GM21786 (cell line): ENCODE measurements at regions not wholly inside any gene's neighbourhood (a gene's known extent, or its start where the extent isn't known, plus 50 kb on each side); places are given as distances from the start of the nearest gene placed in this dataset.
"Not testable (repeated sequence)": the region's sequence is repeated elsewhere in the genome, so short reads cannot be mapped to it uniquely, and the experiment has no call there.

Experiments used
- ATAC-seq: cut with Tn5 transposase; IDR thresholded peaks from one replicate; pipeline ENCODE4 v1.9.1; 2021; ENCODE audit not compliant: unreplicated experiment

DNA sequence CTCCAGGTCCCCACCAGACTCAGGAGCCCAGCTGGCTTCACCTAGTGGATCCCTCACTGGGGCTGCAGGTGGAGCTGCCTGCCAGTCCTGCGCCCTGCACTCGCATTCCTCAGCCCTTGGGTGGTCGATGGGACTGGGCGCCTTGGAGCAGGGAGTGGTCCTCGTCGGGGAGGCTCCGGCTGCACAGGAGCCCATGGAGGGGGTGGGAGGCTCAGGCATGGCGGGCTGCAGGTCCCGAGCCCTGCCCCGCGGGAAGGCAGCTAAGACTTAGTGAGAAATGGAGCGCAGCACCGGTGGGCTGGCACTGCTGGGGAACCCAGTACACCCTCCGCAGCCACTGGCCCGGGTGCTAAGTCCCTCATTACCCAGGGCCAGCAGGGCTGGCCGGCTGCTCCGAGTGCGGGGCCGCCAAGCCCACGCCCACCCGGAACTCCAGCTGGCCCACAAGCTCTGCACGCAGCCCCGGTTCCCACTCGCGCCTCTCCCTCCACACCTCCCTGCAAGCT, 203.4 kb downstream of the DSC3 start:
- ATAC-seq: not testable (repeated sequence)

DNA sequence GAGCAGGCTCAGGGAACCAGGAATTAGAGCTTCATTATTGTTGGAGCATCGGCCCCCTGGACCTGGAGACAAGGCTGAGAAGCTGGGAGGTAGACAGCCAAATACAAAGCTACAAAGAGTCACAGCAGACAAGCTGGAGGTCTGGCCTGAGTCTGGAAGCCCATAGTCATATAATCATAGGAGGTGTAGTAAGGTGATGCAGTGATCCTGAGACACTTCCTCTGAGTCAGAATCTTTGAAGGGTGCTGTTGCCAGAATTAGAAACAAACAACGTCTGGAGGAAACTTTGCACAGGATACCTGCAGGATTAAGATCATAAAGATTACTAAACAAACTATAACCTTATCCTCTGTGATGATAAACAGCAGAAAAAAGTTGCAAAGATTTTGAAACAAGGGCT, 213.8 kb downstream of the DSC3 start:
- ATAC-seq: no peak

- no peak for ATAC-seq
Observed at GRCh38 chr18:30819619-30820018, 222.9 kb downstream of the DSC3 start.

GRCh38 chr18:30814446-30814845, 228.1 kb downstream of the DSC3 start:
- ATAC-seq: no peak

- ATAC-seq: no peak
Observed at GRCh38 chr18:30811580-30811979, 231.0 kb downstream of the DSC3 start.

- ATAC-seq: no peak
Observed at GRCh38 chr18:30810580-30810979, 232.0 kb downstream of the DSC3 start.

- ATAC-seq: no peak
Observed at GRCh38 chr18:30806823-30807222, 235.7 kb downstream of the DSC3 start.

DNA sequence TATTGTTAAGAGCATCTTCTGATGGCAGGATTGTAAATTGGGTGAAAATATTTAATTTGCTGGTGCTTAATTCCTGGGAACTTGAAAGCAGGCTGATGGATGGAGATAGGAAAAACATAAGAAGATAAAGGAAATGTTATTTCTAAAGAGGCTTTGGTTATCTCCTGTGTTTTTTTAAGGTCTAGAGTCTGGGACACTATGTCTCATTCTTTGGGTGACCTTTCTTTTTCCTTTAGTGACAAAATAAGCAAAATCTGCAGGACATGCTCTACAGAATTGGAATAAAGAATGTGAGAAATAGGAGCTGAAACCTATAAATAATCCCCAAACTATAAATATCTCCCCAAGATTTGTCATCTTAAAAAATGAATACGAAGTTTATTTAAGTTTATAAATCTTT, 241.7 kb downstream of the DSC3 start:
- no peak for ATAC-seq

DNA sequence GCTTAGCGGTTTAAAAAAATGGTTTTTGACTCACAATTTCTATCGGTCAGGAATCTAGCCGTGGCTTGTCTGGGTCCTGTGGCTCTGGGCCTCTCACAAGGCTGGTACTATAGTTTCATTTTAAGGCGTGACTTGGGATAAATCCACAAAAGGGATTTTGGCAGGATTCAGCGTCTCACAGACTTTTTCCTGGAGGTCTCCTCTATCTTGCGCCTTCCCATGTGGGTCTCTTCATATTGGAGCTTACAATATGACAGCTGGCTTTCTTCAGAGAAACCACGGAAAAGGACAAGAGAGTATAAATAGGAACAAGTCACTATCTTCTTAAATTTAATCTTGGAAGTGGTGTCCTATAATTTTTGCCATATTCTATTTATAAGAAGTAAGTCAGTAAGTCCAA, 250.5 kb downstream of the DSC3 start:
- no peak for ATAC-seq

GRCh38 chr18:30788411-30788991, 254.0 kb downstream of the DSC3 start:
- ATAC-seq: not testable (repeated sequence)

DNA sequence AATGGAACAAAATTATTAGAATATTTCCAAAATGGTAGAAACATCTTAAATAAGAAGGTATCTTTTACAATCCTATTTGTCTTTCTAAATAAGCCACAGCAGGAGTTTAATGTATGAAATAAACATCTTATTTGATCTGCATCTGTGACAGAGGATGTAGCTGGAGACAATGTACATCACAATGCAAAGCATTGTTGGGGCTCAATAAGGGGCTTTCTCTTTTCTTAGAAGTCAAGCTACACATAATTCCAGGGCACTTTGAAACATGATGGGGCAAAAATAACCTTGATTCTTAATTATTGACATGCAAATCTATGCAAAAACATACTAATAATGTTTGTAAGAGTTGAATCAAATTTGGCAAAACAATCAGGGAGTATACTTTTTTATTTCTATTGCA, 255.1 kb downstream of the DSC3 start:
- no peak for ATAC-seq

- no peak for ATAC-seq
Observed at GRCh38 chr18:30781601-30782000, 260.9 kb downstream of the DSC3 start.

- ATAC-seq: no peak
Observed at GRCh38 chr18:30775629-30776028, 266.9 kb downstream of the DSC3 start.

DNA sequence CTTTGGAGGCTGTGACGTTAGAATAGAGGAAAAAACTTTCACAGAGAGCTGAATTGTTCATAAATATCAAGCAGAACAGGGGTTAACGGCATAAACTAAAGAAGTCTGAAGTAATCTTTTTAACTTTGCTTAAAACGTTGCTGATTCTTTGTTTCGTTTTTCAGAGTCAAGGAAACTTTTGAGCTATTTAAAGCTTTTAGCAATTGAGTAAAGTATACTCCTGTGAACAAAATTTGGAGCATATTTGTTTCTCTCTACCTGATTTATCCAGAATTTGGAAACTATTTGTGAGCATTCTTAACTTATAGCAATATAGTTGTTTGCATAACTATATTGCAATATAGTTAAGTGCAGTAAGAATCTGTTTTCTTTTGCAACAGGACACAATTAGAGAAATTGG, 270.4 kb downstream of the DSC3 start:
- not testable (repeated sequence) for ATAC-seq

- ATAC-seq: no peak
Observed at GRCh38 chr18:30766053-30766452, 276.5 kb downstream of the DSC3 start.

GRCh38 chr18:30765247-30765646, 277.3 kb downstream of the DSC3 start:
- ATAC-seq: no peak

DNA sequence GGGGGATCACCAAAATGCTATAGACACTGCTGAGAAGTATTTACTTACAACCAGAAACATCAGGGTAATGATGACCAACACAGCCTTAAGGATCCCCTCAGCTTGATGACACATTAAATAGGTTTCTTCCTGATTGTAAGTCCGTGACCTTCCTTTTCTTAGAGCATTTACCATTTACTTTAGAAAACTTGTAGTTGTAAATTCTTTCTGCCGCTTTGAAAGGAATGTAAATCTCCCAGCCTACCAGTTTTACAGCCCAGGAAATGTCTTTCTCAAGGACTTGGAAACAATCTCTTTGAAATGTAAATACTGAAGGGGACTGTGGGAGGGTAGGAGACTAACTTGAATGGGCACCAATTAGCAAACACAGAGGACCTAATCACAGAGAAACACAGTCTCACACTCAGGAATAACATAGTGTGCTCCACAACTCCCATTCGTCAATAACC, 278.6 kb downstream of the DSC3 start:
- ATAC-seq: no peak

DNA sequence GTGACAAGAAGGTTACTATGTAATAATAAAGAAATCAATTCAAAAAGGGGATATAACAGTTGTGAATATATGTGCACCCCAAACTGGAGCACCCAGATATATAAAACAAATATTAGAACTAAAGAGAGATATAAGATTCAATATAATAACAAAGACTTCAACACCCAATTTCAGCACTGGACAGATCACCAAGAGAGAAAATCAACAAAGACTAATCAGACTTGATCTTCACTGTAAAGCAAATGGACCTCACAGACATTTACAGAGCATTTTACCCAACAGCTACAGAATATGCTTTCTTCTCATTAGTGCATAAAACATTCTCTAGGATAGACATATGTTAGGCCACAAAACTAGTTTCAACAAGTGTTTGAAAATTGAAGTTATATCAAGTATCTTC, 287.7 kb downstream of the DSC3 start:
- ATAC-seq: no peak

GRCh38 chr18:30748541-30748940, 294.0 kb downstream of the DSC3 start:
- no peak for ATAC-seq

- no peak for ATAC-seq
Observed at GRCh38 chr18:30746224-30746623, 296.3 kb downstream of the DSC3 start.

DNA sequence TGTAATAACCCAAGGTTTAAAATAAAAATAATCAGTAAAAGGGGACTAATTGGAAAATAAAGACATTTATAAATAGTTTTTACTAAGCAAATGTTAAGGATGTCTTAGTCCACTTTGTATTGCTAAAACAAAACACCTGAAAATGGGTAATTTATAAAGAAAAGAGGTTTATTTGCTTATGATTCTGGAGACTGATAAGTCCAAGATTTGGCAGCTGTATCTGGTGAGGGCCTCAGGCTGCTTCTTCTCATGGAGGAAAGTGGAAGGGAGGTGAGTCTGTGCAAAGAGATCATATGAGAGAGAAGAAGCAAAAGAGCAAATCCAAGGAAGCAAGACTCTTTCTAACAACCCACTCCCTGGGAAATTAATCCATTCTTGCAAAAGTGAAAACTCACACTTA, 299.5 kb downstream of the DSC3 start:
- ATAC-seq: no peak

DNA sequence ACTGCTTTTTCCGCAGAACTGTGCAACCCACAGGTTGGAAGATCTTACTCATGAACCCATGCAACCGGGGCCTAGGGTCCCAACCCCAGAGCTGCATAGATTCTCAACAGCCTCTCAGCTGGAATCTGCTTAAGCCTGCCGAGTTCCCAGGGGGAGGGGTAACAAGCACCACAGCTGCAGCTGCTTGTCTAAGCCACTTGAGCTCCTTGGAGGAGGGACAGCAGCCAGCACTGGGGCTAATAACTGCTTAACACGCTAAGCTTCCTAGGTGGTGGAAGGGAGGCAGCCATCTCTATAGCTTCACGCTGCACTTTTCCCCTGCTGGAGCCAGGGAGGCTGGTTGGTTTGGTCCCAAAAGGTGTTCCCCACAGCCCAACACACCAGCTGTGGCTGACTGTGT, 311.6 kb downstream of the DSC3 start:
- ATAC-seq: no peak

DNA sequence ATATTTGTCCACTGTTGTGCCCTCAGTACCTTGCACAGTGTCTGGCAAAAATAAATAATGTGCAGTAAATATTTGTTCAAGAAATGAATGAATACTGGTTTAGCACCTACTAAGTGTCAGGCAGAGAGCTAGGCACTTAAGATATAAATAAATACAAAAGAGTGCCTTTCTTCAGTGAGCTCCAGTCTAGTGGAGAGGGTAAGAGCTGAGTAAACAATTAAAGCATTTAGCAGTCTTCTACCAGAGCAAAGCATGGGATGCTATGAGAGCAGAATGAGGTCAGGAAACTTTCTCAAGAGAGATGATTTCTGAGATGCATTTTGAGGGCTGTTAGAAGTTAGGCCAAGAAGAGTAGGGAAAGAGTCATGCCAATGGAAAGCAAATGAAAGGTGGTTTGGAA, 314.7 kb downstream of the DSC3 start:
- no peak for ATAC-seq
